Breast epithelium (tissue), 3 donors: ENCODE measurements at regions not wholly inside any gene's neighbourhood (a gene's known extent, or its start where the extent isn't known, plus 50 kb on each side); places are given as distances from the start of the nearest gene placed in this dataset.

Experiments
- CTCF ChIP-seq, 3 donors: fragments of 450-650 bp; IDR thresholded peaks; one replicate each; pipeline ENCODE4 v1.5.1; 2016 to 2017; ENCODE audit warnings: antibody characterized with exemption in 3 of 3, mild to moderate bottlenecking in 3 of 3, moderate library complexity in 3 of 3
- POLR2A ChIP-seq: fragments of 450-650 bp; IDR thresholded peaks from one replicate; pipeline ENCODE4 v1.6.1; 2016; ENCODE audit warnings: antibody characterized with exemption, mild to moderate bottlenecking, moderate library complexity
- POLR2AphosphoS5 ChIP-seq, 3 donors: sonication (generic); formaldehyde crosslinking; IDR thresholded peaks; one replicate each; pipeline ENCODE4 v1.6.1; 2017; ENCODE audit warnings: antibody characterized with exemption in 3 of 3

- TF ChIP-seq CTCF (IDR thresholded peaks at IDR 0.05) (no peak), POLR2A (no peak), POLR2AphosphoS5 (IDR thresholded peaks at IDR 0.05) (no peak)
Measured at GRCh38 chr3:77898621-77899020, 858.7 kb downstream of the ROBO2 start.
